CD4-positive, CD25-positive, alpha-beta regulatory T cell (primary cell): ENCODE measurements at regions not wholly inside any gene's neighbourhood (a gene's known extent, or its start where the extent isn't known, plus 50 kb on each side); places are given as distances from the start of the nearest gene placed in this dataset.

ENCODE experiments used
- ATAC-seq, 2 donors: fragments of 150-1000 bp; cut with Tn5 transposase; one replicate each; pipeline ENCODE4 v1.10.0; 2021; ENCODE audit warnings: low read depth in 2 of 2, moderate number of reproducible peaks in 2 of 2, moderate library complexity in 1 of 2
- DNase-seq, 3 donors: peaks; one replicate each; pipeline versions ENCODE4 v3.0.0 to v3.0.0-alpha.2; 2012 to 2022; ENCODE audit warnings: mixed read lengths in 1 of 3
- H3K27ac ChIP-seq: one replicate; pipeline ENCODE4 v1.7.0; 2013; ENCODE audit warnings: mild to moderate bottlenecking, low read length; ENCODE audit not compliant: insufficient read depth, poor library complexity, severe bottlenecking
- H3K27me3 ChIP-seq: one replicate; pipeline ENCODE4 v1.7.0; 2013; ENCODE audit warnings: low read length; ENCODE audit not compliant: control insufficient read depth, insufficient read depth
- H3K36me3 ChIP-seq: one replicate; pipeline ENCODE4 v1.7.0; 2013; ENCODE audit warnings: mild to moderate bottlenecking, low read length, moderate library complexity; ENCODE audit not compliant: control insufficient read depth, insufficient read depth
- H3K4me1 ChIP-seq: 2 replicates; pipeline ENCODE4 v1.7.0; 2013; ENCODE audit warnings: mild to moderate bottlenecking, low read length; ENCODE audit not compliant: insufficient read depth, control insufficient read depth, poor library complexity, severe bottlenecking
- H3K4me3 ChIP-seq: one replicate; pipeline ENCODE4 v1.7.0; 2013; ENCODE audit warnings: low read depth, mild to moderate bottlenecking, low read length, moderate library complexity
- H3K9me3 ChIP-seq, 2 experiments: 1 replicate in 1 of 2; 2 replicates in 1 of 2; pipeline ENCODE4 v1.7.0; 2013; ENCODE audit warnings: low read length in 2 of 2, mild to moderate bottlenecking in 1 of 2, moderate library complexity in 1 of 2; ENCODE audit not compliant: control insufficient read depth in 2 of 2
- H3K27ac Mint-ChIP-seq, 3 donors: one replicate each; pipeline ENCODE4 v1.8.0; 2020 to 2022; ENCODE audit warnings: mild to moderate bottlenecking in 3 of 3, mixed read lengths in 3 of 3, moderate library complexity in 2 of 3
- H3K27me3 Mint-ChIP-seq: one replicate; pipeline ENCODE4 v1.8.0; 2022; ENCODE audit warnings: mild to moderate bottlenecking, mixed read lengths
- H3K36me3 Mint-ChIP-seq: one replicate; pipeline ENCODE4 v1.8.0; 2020; ENCODE audit warnings: mixed read lengths
- H3K4me1 Mint-ChIP-seq, 4 donors: one replicate each; pipeline ENCODE4 v1.8.0; 2020 to 2022; ENCODE audit warnings: mixed read lengths in 4 of 4, mild to moderate bottlenecking in 1 of 4
- H3K4me3 Mint-ChIP-seq, 4 donors: one replicate each; pipeline ENCODE4 v1.8.0; 2020 to 2022; ENCODE audit warnings: mild to moderate bottlenecking in 4 of 4, mixed read lengths in 4 of 4, moderate library complexity in 3 of 4
- H3K9me3 Mint-ChIP-seq, 7 donors: one replicate each; pipeline ENCODE4 v1.8.0; 2020 to 2022; ENCODE audit warnings: mixed read lengths in 7 of 7, mild to moderate bottlenecking in 3 of 7, moderate library complexity in 2 of 7

DNA sequence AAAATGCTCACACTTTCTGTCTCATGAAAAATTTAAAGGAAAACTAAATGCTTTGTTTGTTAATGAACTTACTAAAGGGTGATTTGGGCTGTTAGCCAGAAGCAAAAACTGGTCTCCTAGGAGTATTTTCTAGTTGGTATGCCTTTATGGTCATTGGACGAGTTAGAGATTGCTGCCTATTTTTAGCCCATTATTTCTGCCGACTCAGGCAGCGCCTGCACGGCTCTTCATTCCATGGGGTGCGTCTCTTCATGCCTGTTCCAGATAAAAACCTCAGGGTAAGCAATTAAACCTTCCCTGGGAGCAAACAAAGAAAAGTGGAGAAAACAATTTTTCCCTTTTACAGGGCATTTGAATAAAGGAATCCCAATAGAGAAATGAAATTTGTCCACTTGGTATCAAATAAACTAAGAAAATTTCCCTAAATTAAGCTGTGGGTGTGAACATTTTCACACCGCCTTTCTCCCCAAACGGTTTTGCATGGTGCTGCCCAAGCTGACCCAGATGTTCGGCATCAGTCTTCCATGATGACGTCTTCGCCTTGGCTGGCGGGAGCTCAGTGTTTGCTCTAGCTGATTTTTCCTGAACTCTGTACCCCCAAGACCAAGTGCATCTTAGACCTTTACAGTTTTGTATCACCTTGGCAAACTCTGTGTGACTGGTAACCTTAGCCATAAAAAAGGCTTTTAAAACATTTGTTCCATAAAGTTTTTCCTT lies 61.7 kb upstream of the ADGRG2 start:
- Mint-ChIP-seq H3K4me3 (no peak overlapping the region), H3K27me3 (peaks cover 4% of the 10 kb centered on the region), H3K27ac (no peak overlapping the region), H3K36me3 (no peaks in the 10 kb centered on the region), H3K4me1 (no peaks in the 10 kb centered on the region), H3K9me3 (peaks cover 0 to 5% (median 0%) of the 10 kb centered on the region in 7 donors)
- H3K4me1 ChIP-seq = no peaks in the 10 kb centered on the region
- no peaks in the 10 kb centered on the region for H3K36me3 ChIP-seq
- no peak overlapping the region for H3K4me3 ChIP-seq
- H3K27ac ChIP-seq = no peak overlapping the region
- no peak for ATAC-seq
- no peaks in the 10 kb centered on the region for H3K9me3 ChIP-seq
- no peaks in the 10 kb centered on the region for H3K27me3 ChIP-seq
- DNase-seq = no peak

DNA sequence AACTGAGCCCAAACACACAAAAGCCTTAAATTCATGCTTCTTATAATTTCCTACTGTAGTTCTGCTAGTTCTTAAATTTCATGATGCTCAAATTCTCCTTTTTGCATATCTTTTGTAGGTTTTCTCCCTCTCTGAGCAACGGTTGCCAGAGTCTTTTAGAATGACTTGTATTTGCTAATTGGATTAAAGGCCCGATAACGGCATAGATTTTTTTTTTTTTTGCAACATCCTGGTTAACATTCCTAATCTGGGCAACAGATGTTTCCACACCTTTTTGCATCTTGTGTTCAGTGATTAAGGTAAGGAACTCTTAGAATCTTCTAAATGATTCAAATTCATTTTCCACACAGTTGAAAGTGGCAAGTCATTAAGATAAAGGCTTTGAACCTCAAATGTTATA lies 66.3 kb upstream of the ADGRG2 start:
- Histone ChIP-seq H3K27ac (no peak overlapping the region), H3K27me3 (no peaks in the 10 kb centered on the region), H3K4me3 (no peak overlapping the region), H3K36me3 (no peaks in the 10 kb centered on the region), H3K9me3 (no peaks in the 10 kb centered on the region), H3K4me1 (no peaks in the 10 kb centered on the region)
- Mint-ChIP-seq H3K4me1 (no peaks in the 10 kb centered on the region), H3K4me3 (no peak overlapping the region), H3K36me3 (no peaks in the 10 kb centered on the region), H3K27ac (no peak overlapping the region), H3K27me3 (no peaks in the 10 kb centered on the region), H3K9me3 (peaks cover 0 to 3% (median 0%) of the 10 kb centered on the region in 7 donors)
- ATAC-seq = no peak
- DNase-seq = no peak

DNA sequence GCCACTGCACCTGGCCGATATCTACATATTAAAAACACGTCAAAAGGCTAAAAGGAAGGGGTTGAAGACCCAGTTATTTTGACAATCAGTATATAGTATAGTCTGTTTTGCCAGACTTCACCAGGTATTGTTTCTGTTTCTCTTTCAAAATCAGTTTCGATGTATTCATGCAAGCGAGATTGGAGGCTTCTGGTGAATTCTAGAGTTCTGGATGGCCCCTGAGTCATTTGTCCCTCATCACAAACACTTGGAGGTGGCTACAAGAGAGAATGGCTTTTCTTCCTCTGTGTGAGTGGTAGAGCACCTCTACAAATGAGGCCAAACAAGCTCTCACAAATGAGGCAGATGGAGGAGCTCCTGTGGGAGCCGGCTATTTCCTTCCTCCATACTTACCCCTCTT lies 68.6 kb upstream of the ADGRG2 start:
- H3K9me3 Mint-ChIP-seq = peaks cover 0 to 2% (median 0%) of the 10 kb centered on the region in 7 donors
- Histone ChIP-seq H3K27ac (no peak overlapping the region), H3K36me3 (no peaks in the 10 kb centered on the region), H3K4me1 (no peaks in the 10 kb centered on the region), H3K9me3 (no peaks in the 10 kb centered on the region), H3K27me3 (no peaks in the 10 kb centered on the region), H3K4me3 (no peak overlapping the region)
- H3K27ac Mint-ChIP-seq = no peak overlapping the region
- DNase-seq = no peak
- H3K4me1 Mint-ChIP-seq = peaks cover 0 to 10% (median 0%) of the 10 kb centered on the region in 4 donors
- H3K27me3 Mint-ChIP-seq = peaks cover 4% of the 10 kb centered on the region
- no peak overlapping the region for H3K4me3 Mint-ChIP-seq
- ATAC-seq = no peak
- no peaks in the 10 kb centered on the region for H3K36me3 Mint-ChIP-seq

DNA sequence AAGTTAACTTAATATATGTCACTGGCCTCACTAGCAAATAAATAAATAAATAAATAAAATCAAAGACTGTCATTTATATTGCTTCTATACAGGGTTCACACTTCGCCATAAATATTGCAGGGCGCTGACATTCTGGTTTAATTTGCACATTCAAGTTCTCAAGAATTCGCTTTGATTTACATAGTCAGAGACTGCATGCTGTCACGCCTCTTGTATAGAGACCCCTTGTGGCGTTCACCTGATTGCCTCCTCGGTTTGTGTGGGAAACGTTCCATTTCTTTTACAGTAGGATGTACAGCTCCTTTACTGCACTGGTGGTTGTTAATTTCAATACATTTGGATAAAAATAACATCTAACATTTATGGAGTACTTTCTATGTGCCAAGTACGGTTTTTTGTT lies 71.3 kb upstream of the ADGRG2 start:
- peaks cover 0 to 10% (median 0%) of the 10 kb centered on the region in 4 donors for H3K4me1 Mint-ChIP-seq
- H3K27me3 ChIP-seq = no peaks in the 10 kb centered on the region
- no peak overlapping the region for H3K27ac Mint-ChIP-seq
- ATAC-seq (no peak), DNase-seq (no peak)
- H3K27ac ChIP-seq = no peak overlapping the region
- H3K4me1 ChIP-seq = no peaks in the 10 kb centered on the region
- H3K9me3 ChIP-seq = no peaks in the 10 kb centered on the region
- no peak overlapping the region for H3K4me3 Mint-ChIP-seq
- H3K27me3 Mint-ChIP-seq = peaks cover 4% of the 10 kb centered on the region
- H3K36me3 ChIP-seq = no peaks in the 10 kb centered on the region
- no peak overlapping the region for H3K4me3 ChIP-seq
- H3K36me3 Mint-ChIP-seq = no peaks in the 10 kb centered on the region
- H3K9me3 Mint-ChIP-seq = peaks cover 0 to 2% (median 0%) of the 10 kb centered on the region in 7 donors

DNA sequence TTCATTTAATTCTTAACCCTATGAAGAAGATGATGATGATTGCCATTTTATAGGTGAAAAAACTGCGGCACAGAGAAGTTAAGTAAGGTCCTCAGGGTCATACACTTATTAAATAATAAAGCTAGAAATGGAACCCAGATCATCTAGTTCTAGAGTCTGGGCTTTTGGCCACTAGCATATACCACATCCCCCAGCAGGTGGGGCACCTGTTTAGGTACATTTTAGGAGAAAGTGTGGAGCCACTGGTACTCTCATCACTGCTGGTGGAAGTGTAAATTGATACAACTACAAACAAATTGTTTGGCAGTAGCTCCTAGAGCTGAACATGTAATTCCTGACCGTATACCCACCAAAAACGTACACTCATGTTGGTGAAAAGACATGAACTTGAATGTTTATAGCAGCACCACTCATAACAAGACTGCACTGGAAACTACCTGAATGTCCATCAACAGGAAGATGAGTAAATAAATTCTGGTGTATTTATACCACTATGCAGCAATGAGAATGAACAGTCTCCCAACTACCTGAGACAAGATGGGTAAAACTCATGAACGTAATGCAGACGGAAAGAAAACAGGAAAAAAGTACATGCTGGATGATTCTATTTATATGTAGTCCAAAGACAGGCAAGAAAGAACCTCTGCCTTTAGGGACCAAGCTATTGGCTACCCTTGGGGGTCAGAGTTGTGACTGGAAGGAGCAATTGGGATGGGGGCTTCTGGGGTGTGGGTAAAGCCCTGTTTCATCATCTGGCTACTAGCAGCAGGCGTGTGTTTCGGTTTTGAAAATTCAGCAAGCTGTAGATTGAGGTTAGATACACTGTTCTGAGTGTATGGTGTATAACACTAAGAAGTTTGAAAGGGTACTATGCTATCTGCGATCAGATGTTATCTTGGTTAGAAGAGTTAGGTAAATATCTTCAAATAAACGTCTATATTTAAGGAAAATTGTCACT lies 72.3 kb upstream of the ADGRG2 start:
- Mint-ChIP-seq H3K4me3 (peak overlapping the region in 3 of 4 donors; percentile 9 to 48 (median 19)), H3K27ac (no peak overlapping the region), H3K9me3 (peaks cover 0 to 2% (median 0%) of the 10 kb centered on the region in 7 donors), H3K36me3 (no peaks in the 10 kb centered on the region), H3K4me1 (peaks cover 0 to 10% (median 0%) of the 10 kb centered on the region in 4 donors), H3K27me3 (peaks cover 4% of the 10 kb centered on the region)
- Histone ChIP-seq H3K27me3 (no peaks in the 10 kb centered on the region), H3K36me3 (no peaks in the 10 kb centered on the region), H3K4me3 (peak overlapping the region; percentile 47), H3K9me3 (no peaks in the 10 kb centered on the region), H3K27ac (no peak overlapping the region), H3K4me1 (no peaks in the 10 kb centered on the region)
- ATAC-seq (no peak), DNase-seq (no peak)

DNA sequence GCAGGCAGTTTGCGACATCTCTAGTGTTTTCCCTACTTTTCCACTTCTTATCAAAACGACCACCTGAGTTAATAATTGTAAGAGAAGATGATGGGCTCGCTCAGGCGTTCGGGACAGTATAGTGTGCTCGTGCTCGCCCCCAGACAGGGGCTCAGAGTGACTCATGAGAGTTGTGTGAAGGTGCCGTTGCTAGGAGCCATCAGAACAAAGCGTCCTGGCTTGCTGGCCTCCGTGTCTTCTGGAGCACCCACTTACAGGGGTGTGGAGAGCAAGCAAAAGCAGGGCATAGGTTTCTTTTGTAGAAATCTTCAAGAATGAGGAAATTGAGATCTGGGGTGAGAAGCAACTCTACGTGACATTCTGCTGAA lies 73.0 kb upstream of the ADGRG2 start:
- H3K27me3 ChIP-seq = no peaks in the 10 kb centered on the region
- peaks cover 0 to 2% (median 0%) of the 10 kb centered on the region in 7 donors for H3K9me3 Mint-ChIP-seq
- H3K4me3 Mint-ChIP-seq = peak overlapping the region; percentile 9 to 38 (median 16)
- H3K4me1 Mint-ChIP-seq = peaks cover 0 to 10% (median 0%) of the 10 kb centered on the region in 4 donors
- DNase-seq = no peak
- no peak overlapping the region for H3K27ac ChIP-seq
- H3K36me3 ChIP-seq = no peaks in the 10 kb centered on the region
- H3K9me3 ChIP-seq = no peaks in the 10 kb centered on the region
- no peaks in the 10 kb centered on the region for H3K36me3 Mint-ChIP-seq
- H3K27me3 Mint-ChIP-seq = peaks cover 4% of the 10 kb centered on the region
- no peak for ATAC-seq
- peak overlapping the region; percentile 47 for H3K4me3 ChIP-seq
- H3K4me1 ChIP-seq = no peaks in the 10 kb centered on the region
- H3K27ac Mint-ChIP-seq = peak overlapping the region in 1 of 3 donors; percentile 20

DNA sequence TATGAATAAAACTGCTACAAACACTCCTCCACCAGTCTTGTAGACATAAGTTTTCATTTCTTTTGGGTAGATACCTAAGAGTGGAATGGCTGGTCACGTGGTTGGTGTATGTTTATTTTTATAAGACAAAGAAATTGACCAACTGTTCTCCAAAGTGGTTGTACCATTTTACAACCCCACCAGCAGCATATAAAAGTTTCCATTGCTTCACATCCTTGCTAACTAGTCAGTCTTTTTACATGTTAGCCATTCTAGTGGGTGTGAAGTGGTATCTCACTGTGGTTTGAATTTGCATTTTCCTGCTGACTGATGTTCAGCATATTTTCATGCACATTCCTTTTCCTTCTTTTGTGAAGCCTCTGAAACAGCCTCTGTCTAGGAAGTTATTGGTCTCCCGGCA lies 76.2 kb upstream of the ADGRG2 start:
- Histone ChIP-seq H3K27ac (no peak overlapping the region), H3K27me3 (no peaks in the 10 kb centered on the region), H3K4me1 (no peaks in the 10 kb centered on the region), H3K9me3 (no peaks in the 10 kb centered on the region), H3K4me3 (no peak overlapping the region), H3K36me3 (no peaks in the 10 kb centered on the region)
- no peaks in the 10 kb centered on the region for H3K36me3 Mint-ChIP-seq
- H3K4me1 Mint-ChIP-seq = peaks cover 0 to 10% (median 0%) of the 10 kb centered on the region in 4 donors
- DNase-seq (no peak), ATAC-seq (no peak)
- peaks cover 0 to 1% (median 0%) of the 10 kb centered on the region in 7 donors for H3K9me3 Mint-ChIP-seq
- no peak overlapping the region for H3K4me3 Mint-ChIP-seq
- peaks cover 4% of the 10 kb centered on the region for H3K27me3 Mint-ChIP-seq
- H3K27ac Mint-ChIP-seq = no peak overlapping the region
